ENCODE measurements at regions not wholly inside any gene's neighbourhood (a gene's known extent, or its start where the extent isn't known, plus 50 kb on each side); places are given as distances from the start of the nearest gene placed in this dataset.
A peak's percentile ranks its signal among the peaks of the same experiment; 100 is the strongest.

GRCh38 chr1:229109320-229109761 lies 161.6 kb upstream of the RAB4A start:
- Histone ChIP-seq H3K9me3 (ENCODE audit: control insufficient read depth in 4 of 4, low read length in 3 of 4) (no peaks in the 10 kb centered on the region), H3K9ac (ENCODE audit: low read depth in 1 of 2, low read length in 2 of 2) (no peak overlapping the region), H3K27ac (ENCODE audit: low read depth in 1 of 2, low read length in 2 of 2) (peak overlapping the region; percentile 65 to 81), H3K27me3 (ENCODE audit: control insufficient read depth in 4 of 4, insufficient read depth in 4 of 4, low read length in 3 of 4) (no peaks in the 10 kb centered on the region), H3K36me3 (ENCODE audit: control insufficient read depth in 4 of 4, insufficient read depth in 3 of 4, low read depth in 1 of 4, low read length in 3 of 4) (no peaks in the 10 kb centered on the region), H3K4me1 (ENCODE audit: control insufficient read depth in 4 of 4, insufficient read depth in 4 of 4, low read length in 3 of 4) (peaks cover 20 to 76% (median 62%) of the 10 kb centered on the region in 4 donors), H3K4me3 (ENCODE audit: low read depth in 1 of 3, low read length in 3 of 3) (no peak overlapping the region)
- no peak for DNase-seq (ENCODE audit: low spot score)
- WGBS = 55% methylated on average over 5 of the region's 5 CpGs
- TF ChIP-seq TAF1 (conservative IDR thresholded peaks at IDR 0.05) (no peak), REST (IDR thresholded peaks at IDR 0.05) (no peak)

- Histone ChIP-seq H3K4me3 (ENCODE audit: low read depth in 1 of 3, low read length in 3 of 3) (no peak overlapping the region), H3K36me3 (ENCODE audit: control insufficient read depth in 4 of 4, insufficient read depth in 3 of 4, low read depth in 1 of 4, low read length in 3 of 4) (no peaks in the 10 kb centered on the region), H3K9ac (ENCODE audit: low read depth in 1 of 2, low read length in 2 of 2) (no peak overlapping the region), H3K9me3 (ENCODE audit: control insufficient read depth in 4 of 4, low read length in 3 of 4) (no peaks in the 10 kb centered on the region), H3K4me1 (ENCODE audit: control insufficient read depth in 4 of 4, insufficient read depth in 4 of 4, low read length in 3 of 4) (peaks cover 16 to 60% (median 48%) of the 10 kb centered on the region in 4 donors), H3K27ac (ENCODE audit: low read depth in 1 of 2, low read length in 2 of 2) (no peak overlapping the region), H3K27me3 (ENCODE audit: control insufficient read depth in 4 of 4, insufficient read depth in 4 of 4, low read length in 3 of 4) (no peaks in the 10 kb centered on the region)
- TF ChIP-seq REST (IDR thresholded peaks at IDR 0.05) (no peak), FOXA1 (IDR thresholded peaks at IDR 0.05) (no peak), TAF1 (conservative IDR thresholded peaks at IDR 0.05) (no peak), FOXA2 (IDR thresholded peaks at IDR 0.05) (no peak)
- DNase-seq (ENCODE audit: low spot score) = no peak
- 37% methylated on average over 1 of the region's 1 CpG for WGBS
These were observed 159.9 kb upstream of the RAB4A start for GRCh38 chr1:229110986-229111385.

GRCh38 chr1:229111703-229112319 lies 159.1 kb upstream of the RAB4A start:
- no peak for DNase-seq (ENCODE audit: low spot score)
- 62% methylated on average over 6 of the region's 6 CpGs for WGBS

More at GRCh38 chr1:229111703-229112319, 159.1 kb upstream of the RAB4A start:
- TF ChIP-seq RXRA (IDR thresholded peaks at IDR 0.05) = peak; percentile 28 to 34
- peak; percentile 32 to 66 for TF ChIP-seq RAD21 (IDR thresholded peaks at IDR 0.05)
- no peak for TF ChIP-seq FOXA1 (IDR thresholded peaks at IDR 0.05)
- peak; percentile 32 for TF ChIP-seq FOXA2 (IDR thresholded peaks at IDR 0.05)
- TF ChIP-seq EGR1 (IDR thresholded peaks at IDR 0.05; ENCODE audit: low read depth in 2 of 2) = peak in 1 of 2 donors; percentile 19
- TF ChIP-seq YY1 (IDR thresholded peaks at IDR 0.05) = peak; percentile 43
- no peak for TF ChIP-seq JUND (IDR thresholded peaks at IDR 0.05)
- no peak for TF ChIP-seq ZBTB33 (IDR thresholded peaks at IDR 0.05)
- peak; percentile 20 to 41 for TF ChIP-seq HNF4A (conservative IDR thresholded peaks at IDR 0.05)
- TF ChIP-seq TAF1 (conservative IDR thresholded peaks at IDR 0.05) = no peak
- peak; percentile 45 for TF ChIP-seq SP1 (IDR thresholded peaks at IDR 0.05)
- Histone ChIP-seq H3K27me3 (ENCODE audit: control insufficient read depth in 4 of 4, insufficient read depth in 4 of 4, low read length in 3 of 4) (no peaks in the 10 kb centered on the region), H3K9me3 (ENCODE audit: control insufficient read depth in 4 of 4, low read length in 3 of 4) (no peaks in the 10 kb centered on the region), H3K4me3 (ENCODE audit: low read depth in 1 of 3, low read length in 3 of 3) (no peak overlapping the region), H3K4me1 (ENCODE audit: control insufficient read depth in 4 of 4, insufficient read depth in 4 of 4, low read length in 3 of 4) (peaks cover 12 to 52% (median 41%) of the 10 kb centered on the region in 4 donors), H3K36me3 (ENCODE audit: control insufficient read depth in 4 of 4, insufficient read depth in 3 of 4, low read depth in 1 of 4, low read length in 3 of 4) (no peaks in the 10 kb centered on the region), H3K27ac (ENCODE audit: low read depth in 1 of 2, low read length in 2 of 2) (peak overlapping the region; percentile 10 to 75), H3K9ac (ENCODE audit: low read depth in 1 of 2, low read length in 2 of 2) (peak overlapping the region in 1 of 2 donors; percentile 14)

Measured in liver (tissue), 7 donors.